HEK293T (cell line): ENCODE measurements at regions not wholly inside any gene's neighbourhood (a gene's known extent, or its start where the extent isn't known, plus 50 kb on each side); places are given as distances from the start of the nearest gene placed in this dataset.

ENCODE experiments used
- CTCF ChIA-PET: fragments of 350-600 bp; formaldehyde crosslinking; extraction: SDS; loops from one replicate; lab custom pipeline; 2021; ENCODE audit warnings: antibody characterized with exemption, inconsistent platforms; lab: Yijun Ruan, JAX
- POLR2A ChIA-PET: fragments of 350-600 bp; formaldehyde crosslinking; extraction: SDS; loops from one replicate; lab custom pipeline; 2020; ENCODE audit warnings: antibody characterized with exemption, inconsistent platforms; lab: Yijun Ruan, JAX
- DNase-seq: peaks from one replicate; pipeline ENCODE4 v3.0.0; 2012; ENCODE audit warnings: mixed read lengths; ENCODE audit errors: extremely low spot score
- ARNT ChIP-seq: fragments of 450-650 bp; IDR thresholded peaks from 2 replicates; pipeline ENCODE4 v1.6.1; 2017; ENCODE audit warnings: mild to moderate bottlenecking
- BHLHE40 ChIP-seq: fragments of 450-650 bp; IDR thresholded peaks from 2 replicates; pipeline ENCODE4 v1.6.1; 2016; ENCODE audit warnings: mild to moderate bottlenecking, moderate library complexity, borderline replicate concordance
- CTBP1 ChIP-seq: fragments of 450-650 bp; IDR thresholded peaks from 2 replicates; pipeline ENCODE4 v1.6.1; 2016; ENCODE audit warnings: borderline replicate concordance
- ELF4 ChIP-seq: fragments of 450-650 bp; IDR thresholded peaks from 2 replicates; pipeline ENCODE4 v1.6.1; 2017; ENCODE audit warnings: antibody characterized with exemption
- FOXA1 ChIP-seq: fragments of 450-650 bp; IDR thresholded peaks from 2 replicates; pipeline ENCODE4 v1.6.1; 2016; ENCODE audit warnings: mild to moderate bottlenecking
- FOXK2 ChIP-seq: fragments of 450-650 bp; IDR thresholded peaks from 2 replicates; pipeline ENCODE4 v1.6.1; 2016; ENCODE audit warnings: mild to moderate bottlenecking
- FOXM1 ChIP-seq: fragments of 450-650 bp; IDR thresholded peaks from 2 replicates; pipeline ENCODE4 v1.6.1; 2017; ENCODE audit warnings: mild to moderate bottlenecking, borderline replicate concordance
- HDGF ChIP-seq: fragments of 450-650 bp; IDR thresholded peaks from 2 replicates; pipeline ENCODE4 v1.6.1; 2017; ENCODE audit warnings: antibody characterized with exemption, borderline replicate concordance
- L3MBTL2 ChIP-seq: fragments of 450-650 bp; conservative IDR thresholded peaks from 2 replicates; pipeline ENCODE4 v1.6.1; 2016; ENCODE audit warnings: mild to moderate bottlenecking
- LEF1 ChIP-seq: fragments of 450-650 bp; IDR thresholded peaks from 2 replicates; pipeline ENCODE4 v1.6.1; 2017; ENCODE audit warnings: mild to moderate bottlenecking, borderline replicate concordance
- NFRKB ChIP-seq: fragments of 450-650 bp; IDR thresholded peaks from 2 replicates; pipeline ENCODE4 v1.6.1; 2016; ENCODE audit warnings: mild to moderate bottlenecking, moderate library complexity
- PKNOX1 ChIP-seq: fragments of 450-650 bp; IDR thresholded peaks from 2 replicates; pipeline ENCODE4 v1.6.1; 2016
- SP1 ChIP-seq: fragments of 450-650 bp; IDR thresholded peaks from 2 replicates; pipeline ENCODE4 v1.6.1; 2017
- SUZ12 ChIP-seq: fragments of 450-650 bp; IDR thresholded peaks from 2 replicates; pipeline ENCODE4 v1.6.1; 2016; ENCODE audit warnings: mild to moderate bottlenecking
- TARDBP ChIP-seq: fragments of 450-650 bp; IDR thresholded peaks from 2 replicates; pipeline ENCODE4 v1.6.1; 2016
- ZNF384 ChIP-seq: fragments of 450-650 bp; IDR thresholded peaks from 2 replicates; pipeline ENCODE4 v1.6.1; 2016

- no peak for DNase-seq
- ChIA-PET CTCF (interaction anchor here (0.7 kb wide), 1 partner anchor 142 kb away, joined by 5 read pairs; no protein-coding TSS in a partner anchor), POLR2A (no interaction called here)
- TF ChIP-seq LEF1, result no peak
- no peak for TF ChIP-seq ARNT
- TF ChIP-seq BHLHE40, result no peak
- no peak for TF ChIP-seq TARDBP
- TF ChIP-seq HDGF, result no peak
- no peak for TF ChIP-seq SP1
- no peak for TF ChIP-seq CTBP1
- TF ChIP-seq NFRKB, result no peak
- TF ChIP-seq ZNF384, result no peak
- TF ChIP-seq L3MBTL2, result no peak
- TF ChIP-seq ELF4, result no peak
- TF ChIP-seq FOXA1, result no peak
- TF ChIP-seq PKNOX1, result no peak
- no peak for TF ChIP-seq FOXM1
- no peak for TF ChIP-seq FOXK2
- no peak for TF ChIP-seq SUZ12
Observed at GRCh38 chr3:72182206-72182605, 397.3 kb upstream of the PROK2 start.

GRCh38 chr3:72181251-72181650 lies 396.3 kb upstream of the PROK2 start:
- DNase-seq, result no peak
- ChIA-PET POLR2A (no interaction called here), CTCF (interaction anchor here (0.6 kb wide), 1 partner anchor 240 kb away, joined by 3 read pairs; no protein-coding TSS in a partner anchor)
- TF ChIP-seq PKNOX1, result peak; percentile 29; the same call in 1 of the 2 replicates
- no peak for TF ChIP-seq FOXA1
- no peak for TF ChIP-seq SUZ12
- TF ChIP-seq SP1, result no peak

- TF ChIP-seq LEF1 (no peak), FOXA1 (no peak), TARDBP (no peak)
- POLR2A ChIA-PET, result no interaction called here
- DNase-seq, result no peak
- CTCF ChIA-PET, result no interaction called here
Observed at GRCh38 chr3:72180405-72180804, 395.5 kb upstream of the PROK2 start.

GRCh38 chr3:72179107-72179464 lies 394.1 kb upstream of the PROK2 start:
- TF ChIP-seq ELF4 (no peak), LEF1 (no peak)
- POLR2A ChIA-PET, result no interaction called here
- DNase-seq, result no peak
- CTCF ChIA-PET, result no interaction called here

GRCh38 chr3:72178463-72179106 lies 393.6 kb upstream of the PROK2 start:
- POLR2A ChIA-PET, result no interaction called here

GRCh38 chr3:72177075-72178050 lies 392.4 kb upstream of the PROK2 start:
- TF ChIP-seq NFRKB (no peak), ELF4 (no peak), SUZ12 (no peak), ZNF384 (no peak), BHLHE40 (no peak), PKNOX1 (no peak), FOXA1 (no peak), SP1 (no peak), LEF1 (no peak), HDGF (no peak), FOXM1 (no peak), TARDBP (no peak), ARNT (no peak), FOXK2 (no peak), CTBP1 (no peak), L3MBTL2 (no peak)
- ChIA-PET CTCF (no interaction called here), POLR2A (no interaction called here)
- no peak for DNase-seq

More at GRCh38 chr3:72178463-72179106, 393.6 kb upstream of the PROK2 start:
- DNase-seq, result no peak
- CTCF ChIA-PET, result no interaction called here
- TF ChIP-seq SUZ12 (no peak), PKNOX1 (peak; percentile 11; the same call in 1 of the 2 replicates)
